HG02884 (cell line): ENCODE measurements at regions not wholly inside any gene's neighbourhood (a gene's known extent, or its start where the extent isn't known, plus 50 kb on each side); places are given as distances from the start of the nearest gene placed in this dataset.
"Not testable (repeated sequence)": the region's sequence is repeated elsewhere in the genome, so short reads cannot be mapped to it uniquely, and the experiment has no call there.

Experiments
- ATAC-seq: cut with Tn5 transposase; IDR thresholded peaks from one replicate; pipeline ENCODE4 v1.9.1; 2021; ENCODE audit warnings: mild to moderate bottlenecking, moderate library complexity; ENCODE audit not compliant: unreplicated experiment

DNA sequence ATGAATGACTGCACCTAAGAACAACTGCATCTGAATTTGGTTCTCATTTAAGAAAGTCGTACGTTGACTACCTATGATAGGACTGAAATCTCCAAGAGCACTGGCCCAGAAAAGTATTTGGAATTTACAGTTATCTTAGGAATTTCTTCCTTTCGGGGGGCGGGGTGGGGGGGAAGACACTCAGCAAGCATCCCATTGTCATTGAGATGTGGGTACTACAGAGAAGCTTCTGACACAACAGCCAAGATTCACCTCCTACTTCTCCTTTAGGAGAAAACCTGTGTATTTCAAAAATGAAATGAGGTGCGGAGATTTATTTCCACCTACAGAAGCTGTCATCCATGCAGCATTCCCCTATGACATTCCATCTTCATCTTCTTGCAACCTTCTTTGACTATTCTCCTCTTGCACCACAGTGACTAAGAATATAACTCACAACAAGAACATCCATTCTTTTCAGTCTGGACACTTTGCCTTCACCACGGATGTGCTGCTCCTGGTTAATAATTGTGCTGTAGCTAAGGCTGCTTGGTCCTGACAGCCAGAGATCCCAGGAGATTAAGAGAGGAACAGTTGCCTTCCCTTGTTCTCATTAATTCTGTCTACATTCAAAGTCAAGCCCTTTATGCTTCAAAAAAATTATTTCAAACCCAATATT lies 98.4 kb upstream of the FRMD4A start:
- ATAC-seq, result no peak

DNA sequence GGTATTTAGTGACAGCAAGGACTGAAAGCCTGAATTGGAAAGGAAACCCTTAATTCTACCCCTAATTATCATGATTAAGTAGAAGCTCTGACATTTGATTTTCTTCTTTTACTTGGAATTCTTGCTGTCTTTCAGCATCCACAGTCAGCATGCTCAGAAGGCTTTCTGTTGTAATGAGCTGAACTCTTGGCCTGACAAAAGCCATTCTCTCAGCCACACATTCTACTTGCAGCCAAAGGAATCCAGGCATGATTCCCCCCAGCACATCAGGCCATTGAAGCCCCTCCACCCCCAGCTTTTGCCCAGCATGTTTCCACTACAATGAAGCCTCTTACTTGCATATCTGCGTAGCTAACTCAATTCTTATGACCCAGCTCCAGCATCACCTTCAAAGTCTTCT lies 94.3 kb upstream of the FRMD4A start:
- no peak for ATAC-seq

- no peak for ATAC-seq
These were observed 92.5 kb upstream of the FRMD4A start for GRCh38 chr10:14423111-14423744.

GRCh38 chr10:14422431-14422830 lies 91.7 kb upstream of the FRMD4A start:
- ATAC-seq, result no peak

GRCh38 chr10:14421941-14422340 lies 91.2 kb upstream of the FRMD4A start:
- no peak for ATAC-seq

DNA sequence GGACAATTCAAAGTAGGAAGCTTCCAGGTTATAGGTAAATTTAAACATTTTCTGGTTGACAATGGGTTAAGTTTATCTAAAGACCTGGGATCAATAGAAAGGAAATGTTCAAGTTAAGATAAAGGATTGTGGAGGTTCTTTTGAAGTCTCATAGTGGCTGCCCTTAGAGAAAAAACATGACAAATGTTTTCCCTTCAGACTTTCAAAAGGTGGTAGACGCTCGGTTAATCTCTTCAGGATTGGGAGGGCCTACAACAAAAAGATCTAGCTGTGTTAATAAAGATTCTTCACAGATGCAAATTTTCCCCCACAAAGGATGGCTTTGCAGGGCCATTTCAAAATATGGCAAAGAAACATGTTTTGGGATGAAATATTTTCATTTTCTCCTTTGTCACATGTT lies 86.6 kb upstream of the FRMD4A start:
- ATAC-seq, result not testable (repeated sequence)

DNA sequence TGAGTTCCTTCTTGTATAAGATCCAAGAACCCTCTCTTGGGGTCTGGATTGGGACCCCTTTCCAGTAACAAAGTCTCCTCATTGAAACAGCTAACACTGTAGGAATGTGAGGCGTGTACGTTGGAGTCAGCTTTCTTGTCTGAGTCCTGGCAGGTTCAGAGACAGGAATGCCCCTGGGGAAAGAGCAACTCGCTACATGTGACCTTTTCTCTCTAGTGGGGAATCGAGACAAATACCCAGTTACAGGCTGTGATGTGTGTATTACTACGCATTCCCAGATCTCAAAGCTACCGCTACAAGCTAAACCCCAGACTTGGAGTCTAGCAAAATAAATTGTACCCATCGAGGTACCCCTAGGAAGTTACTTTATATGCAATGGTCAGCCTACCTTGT lies 85.6 kb upstream of the FRMD4A start:
- no peak for ATAC-seq

DNA sequence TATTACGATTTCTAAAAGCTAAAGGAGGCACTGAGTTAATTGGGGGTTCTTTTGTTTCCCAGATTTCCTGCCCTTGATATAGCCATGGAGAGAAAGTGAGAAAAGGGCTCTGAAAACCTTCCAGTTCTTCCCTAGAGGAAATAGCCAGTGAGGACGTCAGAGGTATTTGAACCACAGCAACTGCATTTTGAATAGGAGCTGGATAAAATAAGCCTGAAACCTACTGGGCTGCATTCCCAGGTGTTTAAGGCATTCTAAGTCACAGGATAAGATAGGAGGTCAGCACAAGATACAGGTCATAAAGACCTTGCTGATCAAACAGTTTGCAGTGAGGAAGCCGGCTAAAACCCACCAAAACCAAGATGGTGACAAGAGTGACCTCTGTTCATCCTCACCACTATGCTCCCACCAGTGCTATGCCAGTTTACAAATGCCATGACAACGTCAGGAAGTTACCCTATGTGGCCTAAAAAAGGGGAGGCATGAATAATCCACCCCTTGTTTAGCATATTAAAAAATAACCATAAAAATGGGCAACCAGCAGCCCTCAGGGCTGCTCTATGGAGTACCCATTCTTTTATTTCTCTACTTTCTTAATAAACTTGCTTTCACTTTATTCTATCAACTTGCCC lies 85.1 kb upstream of the FRMD4A start:
- no peak for ATAC-seq

DNA sequence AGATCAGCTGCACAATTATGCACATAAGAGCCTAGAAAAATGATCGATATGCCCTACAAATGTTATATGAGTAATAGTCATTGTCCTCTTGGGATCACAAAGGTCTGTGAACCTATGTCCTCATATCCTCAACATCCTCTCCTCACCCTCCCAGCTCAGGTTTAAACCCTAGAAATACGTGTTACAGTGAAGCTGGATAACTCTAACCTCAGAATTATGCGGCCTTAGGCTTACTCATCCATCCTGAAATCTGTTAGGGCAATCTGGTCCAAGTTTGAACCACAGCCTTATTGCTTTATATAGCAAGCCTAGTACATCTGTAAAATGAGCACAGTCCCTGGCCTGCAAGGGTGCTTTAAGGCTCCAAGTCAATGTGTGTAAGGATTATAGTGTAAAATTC lies 84.2 kb upstream of the FRMD4A start:
- no peak for ATAC-seq

GRCh38 chr10:14413523-14413922 lies 82.8 kb upstream of the FRMD4A start:
- ATAC-seq, result no peak

GRCh38 chr10:14412624-14413023 lies 81.9 kb upstream of the FRMD4A start:
- no peak for ATAC-seq

DNA sequence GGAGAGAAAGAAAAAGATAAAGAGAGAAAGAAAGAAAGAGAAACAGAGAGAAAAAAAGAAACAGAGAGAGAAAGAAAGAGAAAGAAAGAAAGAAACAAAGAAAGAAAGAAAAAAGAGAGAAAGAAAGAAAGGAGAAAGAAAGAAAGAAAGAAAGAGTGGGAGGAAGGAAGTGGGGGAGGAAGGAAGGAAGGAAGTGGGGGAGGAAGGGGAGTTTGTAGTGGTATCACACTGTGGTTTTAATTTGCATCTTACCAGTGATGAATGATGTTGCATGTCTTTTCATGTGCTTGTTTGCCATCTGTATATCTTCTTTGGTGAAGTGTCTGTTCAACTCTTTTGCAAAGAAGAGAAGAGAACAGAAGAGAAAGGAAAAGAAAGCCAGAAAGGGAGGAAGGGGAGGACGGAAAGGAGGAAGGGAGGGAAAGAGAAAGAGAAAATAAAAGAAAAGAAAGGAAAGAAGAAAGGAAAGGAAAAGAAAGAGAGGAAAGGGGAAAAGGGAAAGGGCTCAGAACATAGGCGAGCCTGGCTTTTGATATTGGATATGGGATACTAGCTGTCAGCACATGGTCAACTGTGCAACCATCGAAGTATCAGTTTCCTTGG lies 79.2 kb upstream of the FRMD4A start:
- no peak for ATAC-seq

- no peak for ATAC-seq
These were observed 78.5 kb upstream of the FRMD4A start for GRCh38 chr10:14409247-14409646.

DNA sequence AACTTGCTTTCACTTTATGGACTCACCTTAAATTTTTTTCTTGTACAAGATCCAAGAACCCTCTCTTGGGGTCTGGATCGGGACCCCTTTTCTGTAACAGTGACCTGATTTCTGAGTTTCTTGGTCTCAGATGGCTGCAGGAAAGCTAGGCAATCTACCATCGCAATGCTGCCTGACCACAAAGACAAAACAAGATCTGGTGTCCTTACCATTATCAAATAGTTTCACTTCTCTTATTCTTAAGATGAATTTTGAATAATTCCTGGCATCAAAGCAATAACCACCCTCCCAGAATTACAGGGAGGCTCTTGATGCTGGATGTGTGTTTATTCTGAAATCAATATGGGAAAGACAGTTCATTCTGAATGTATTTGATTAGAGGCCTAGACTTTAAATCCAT lies 77.4 kb upstream of the FRMD4A start:
- ATAC-seq, result no peak

GRCh38 chr10:14407567-14407966 lies 76.8 kb upstream of the FRMD4A start:
- no peak for ATAC-seq

- ATAC-seq, result no peak
These were observed 74.6 kb upstream of the FRMD4A start for GRCh38 chr10:14405076-14406065.

GRCh38 chr10:14403881-14404623 lies 73.3 kb upstream of the FRMD4A start:
- no peak for ATAC-seq

DNA sequence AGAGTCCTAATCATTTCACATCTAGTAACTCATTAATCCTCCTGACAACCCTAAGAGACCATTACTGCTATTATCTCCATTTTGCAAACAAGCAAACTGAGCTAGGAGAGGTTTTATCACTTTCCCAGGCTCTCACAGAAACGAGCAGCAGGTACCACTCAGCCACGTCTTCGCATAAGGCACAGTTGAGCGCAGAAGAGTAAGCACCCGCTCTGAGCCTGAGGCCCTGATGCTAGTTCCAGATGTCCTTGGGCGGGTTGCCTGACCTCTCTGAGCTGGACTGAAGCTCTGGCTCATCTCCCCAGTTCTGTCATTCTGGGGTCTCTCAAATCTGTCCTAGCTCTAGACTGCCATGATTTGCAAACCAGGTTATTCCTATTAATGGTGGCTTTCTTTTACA lies 72.6 kb upstream of the FRMD4A start:
- no peak for ATAC-seq

DNA sequence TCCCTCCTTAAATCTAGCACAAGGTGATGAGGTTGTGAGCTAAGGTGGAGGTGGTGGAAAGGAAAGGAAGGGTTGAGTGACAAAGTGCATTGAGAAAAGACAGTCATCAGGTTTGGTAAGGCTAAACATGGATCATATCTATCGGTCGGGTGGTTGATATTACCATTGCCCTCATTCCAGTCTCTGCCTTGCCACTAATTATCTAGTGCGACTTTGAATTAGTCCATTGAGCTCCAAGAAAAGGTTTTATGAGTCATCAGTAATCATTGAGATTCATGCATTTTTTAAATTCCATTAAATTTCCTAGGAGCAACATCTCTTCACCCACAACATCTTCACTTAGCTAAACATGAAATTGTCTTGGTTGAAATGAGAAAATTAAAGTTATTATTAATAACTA lies 68.9 kb upstream of the FRMD4A start:
- ATAC-seq, result no peak

- ATAC-seq, result no peak
These were observed 66.3 kb upstream of the FRMD4A start for GRCh38 chr10:14397066-14397465.
